GM12892 (cell line): ENCODE measurements at regions not wholly inside any gene's neighbourhood (a gene's known extent, or its start where the extent isn't known, plus 50 kb on each side); places are given as distances from the start of the nearest gene placed in this dataset.

ENCODE experiments used
- POLR2A ChIP-seq: IDR thresholded peaks from 2 replicates; pipeline ENCODE4 v1.6.1; 2011; ENCODE audit warnings: low read depth, low read length, control low read depth
- POLR2AphosphoS5 ChIP-seq: IDR thresholded peaks from 2 replicates; pipeline ENCODE4 v1.6.1; 2011; ENCODE audit warnings: low read depth, low read length, control low read depth

DNA sequence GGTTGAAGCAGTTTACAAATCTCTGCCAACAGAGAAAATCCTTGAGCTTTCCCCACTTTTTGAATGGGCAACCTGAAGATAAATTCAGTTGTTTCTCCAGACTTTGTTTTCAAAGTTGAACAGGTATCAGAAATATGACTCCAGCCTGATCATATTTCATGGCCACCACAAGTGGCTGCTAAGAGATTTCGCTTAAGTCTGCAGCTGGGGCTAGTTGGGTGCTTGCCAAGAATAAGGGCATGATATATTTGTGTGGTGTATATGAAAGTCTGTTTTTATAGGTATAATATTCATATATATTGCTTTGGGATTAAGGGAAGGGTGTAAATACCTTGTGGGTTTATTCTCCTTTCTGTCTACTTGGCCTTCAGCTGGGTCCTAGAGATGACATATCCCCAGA is 168.4 kb upstream of the GDNF start:
- no peak for TF ChIP-seq POLR2AphosphoS5
- no peak for TF ChIP-seq POLR2A
